HG03521 (cell line): ENCODE measurements at regions not wholly inside any gene's neighbourhood (a gene's known extent, or its start where the extent isn't known, plus 50 kb on each side); places are given as distances from the start of the nearest gene placed in this dataset.

Experiments used
- ATAC-seq: cut with Tn5 transposase; IDR thresholded peaks from one replicate; pipeline ENCODE4 v1.9.1; 2021; ENCODE audit warnings: mild to moderate bottlenecking, moderate library complexity; ENCODE audit not compliant: unreplicated experiment

- no peak for ATAC-seq
These were observed 99.3 kb downstream of the PAX1 start for GRCh38 chr20:21804802-21805201.

GRCh38 chr20:21801193-21801592, 95.7 kb downstream of the PAX1 start:
- no peak for ATAC-seq

GRCh38 chr20:21798384-21798783, 92.9 kb downstream of the PAX1 start:
- ATAC-seq = no peak

GRCh38 chr20:21796059-21796458, 90.6 kb downstream of the PAX1 start:
- no peak for ATAC-seq

- ATAC-seq = no peak
These were observed 82.6 kb downstream of the PAX1 start for GRCh38 chr20:21788082-21788481.

- ATAC-seq = no peak
These were observed 76.1 kb downstream of the PAX1 start for GRCh38 chr20:21781446-21782075.

GRCh38 chr20:21780528-21780927, 75.1 kb downstream of the PAX1 start:
- ATAC-seq = no peak
